GM12878 (cell line): ENCODE measurements at regions not wholly inside any gene's neighbourhood (a gene's known extent, or its start where the extent isn't known, plus 50 kb on each side); places are given as distances from the start of the nearest gene placed in this dataset.

Source experiments
- ATAC-seq: fragments of 200-7000 bp; cut with Tn5 transposase; 3 replicates; pipeline ENCODE4 v1.9.1; 2020; ENCODE audit warnings: mild to moderate bottlenecking, moderate library complexity
- BruUV-seq: library from RNA; stranded (reverse); fragments of 400-500 nt; replicated peaks from 2 replicates; lab custom pipeline; 2021; lab: Mats Ljungman, UMichigan
- CTCF ChIA-PET: fragments of 300-600 bp; sonication (Branson Sonifier 250); formaldehyde crosslinking; extraction: SDS; loops from one replicate; lab custom pipeline; 2021; ENCODE audit warnings: inconsistent platforms; lab: Yijun Ruan, JAX
- POLR2A ChIA-PET: fragments of 350-600 bp; formaldehyde crosslinking; extraction: SDS; loops from one replicate; lab custom pipeline; 2021; ENCODE audit warnings: inconsistent platforms; lab: Charles Lee
- RAD21 ChIA-PET: fragments of 300-600 bp; sonication (Branson Sonifier 250); formaldehyde crosslinking; loops from one replicate; lab custom pipeline; 2023; ENCODE audit warnings: antibody characterized with exemption; ENCODE audit not compliant: unreplicated experiment; lab: Charles Lee
- SMC1A ChIA-PET: fragments of 300-600 bp; sonication (Branson Sonifier 250); formaldehyde crosslinking; loops from one replicate; lab custom pipeline; 2023; ENCODE audit not compliant: unreplicated experiment, uncharacterized antibody; lab: Charles Lee
- DNase-seq: peaks from one replicate; pipeline ENCODE4 v3.0.0-alpha.2; 2011; ENCODE audit warnings: low read depth, low spot score
- FAIRE-seq: peaks from 3 replicates; lab custom pipeline; 2011; peaks lifted over from hg19 to GRCh38; lab: Jason Lieb, UNC
- H2AFZ ChIP-seq: 2 replicates; pipeline ENCODE4 v1.6.0; 2011; ENCODE audit warnings: low read depth, low read length, control low read depth; ENCODE audit not compliant: control insufficient read depth
- H3K27ac ChIP-seq: 2 replicates; pipeline ENCODE4 v1.5.1; 2011; ENCODE audit warnings: control low read depth; ENCODE audit not compliant: control insufficient read depth, insufficient read depth
- H3K27me3 ChIP-seq, 2 experiments: replicated peaks in 1 of 2; 2 replicates each; pipeline versions ENCODE4 v1.6.0 to v1.6.1; 2011; ENCODE audit warnings: low read length in 1 of 2; ENCODE audit not compliant: control insufficient read depth in 2 of 2, insufficient read depth in 2 of 2
- H3K36me3 ChIP-seq, 2 experiments: 2 replicates each; pipeline ENCODE4 v1.5.1; 2011; ENCODE audit warnings: low read length in 1 of 2; ENCODE audit not compliant: control insufficient read depth in 2 of 2, insufficient read depth in 2 of 2
- H3K4me1 ChIP-seq: 2 replicates; pipeline ENCODE4 v1.6.1; 2011; ENCODE audit warnings: mild to moderate bottlenecking, low read length, moderate library complexity, mixed read lengths; ENCODE audit not compliant: control insufficient read depth, insufficient read depth
- H3K4me2 ChIP-seq: 2 replicates; pipeline ENCODE4 v1.6.0; 2011; ENCODE audit warnings: control low read depth; ENCODE audit not compliant: control insufficient read depth, insufficient read depth
- H3K4me3 ChIP-seq: fragments of 200-600 bp; sonication (generic); 2 replicates; pipeline ENCODE4 v1.5.1; 2016
- H3K79me2 ChIP-seq: 2 replicates; pipeline ENCODE4 v1.6.0; 2011; ENCODE audit warnings: low read length; ENCODE audit not compliant: control insufficient read depth, insufficient read depth
- H3K9ac ChIP-seq: 2 replicates; pipeline ENCODE4 v1.8.0; 2011; ENCODE audit warnings: low read length, control low read depth, mixed read lengths; ENCODE audit not compliant: control insufficient read depth, insufficient read depth
- H3K9me3 ChIP-seq: replicated peaks from 3 replicates; pipeline ENCODE4 v1.5.1; 2011; ENCODE audit warnings: mild to moderate bottlenecking, low read length; ENCODE audit not compliant: control insufficient read depth, insufficient read depth
- H4K20me1 ChIP-seq: 2 replicates; pipeline ENCODE4 v1.6.0; 2011; ENCODE audit not compliant: control insufficient read depth, insufficient read depth
- BCL11A ChIP-seq: IDR thresholded peaks from 2 replicates; pipeline ENCODE4 v1.6.1; 2011; ENCODE audit warnings: low read depth, low read length
- CHD4 ChIP-seq: fragments of 200-600 bp; sonication (generic); IDR thresholded peaks from 2 replicates; pipeline ENCODE4 v1.6.1; 2016; ENCODE audit warnings: mild to moderate bottlenecking
- CUX1 ChIP-seq: IDR thresholded peaks from 2 replicates; pipeline ENCODE4 v1.6.1; 2012; ENCODE audit warnings: improper control_type of control experiment, low read depth, low read length; ENCODE audit not compliant: insufficient replicate concordance
- IRF4 ChIP-seq: IDR thresholded peaks from 2 replicates; pipeline ENCODE4 v1.6.1; 2011; ENCODE audit warnings: low read depth, low read length
- NFXL1 ChIP-seq: fragments of 450-650 bp; IDR thresholded peaks from 2 replicates; pipeline ENCODE4 v1.6.1; 2017; ENCODE audit warnings: antibody characterized with exemption, mild to moderate bottlenecking, borderline replicate concordance
- NR2C1 ChIP-seq: fragments of 450-650 bp; IDR thresholded peaks from 2 replicates; pipeline ENCODE4 v1.6.1; 2017; ENCODE audit warnings: antibody characterized with exemption, mild to moderate bottlenecking, moderate library complexity
- NR2F1 ChIP-seq: fragments of 450-650 bp; conservative IDR thresholded peaks from 2 replicates; pipeline ENCODE4 v1.6.1; 2017; ENCODE audit warnings: mild to moderate bottlenecking
- NRF1 ChIP-seq: conservative IDR thresholded peaks from 2 replicates; pipeline ENCODE4 v1.6.1; 2011; ENCODE audit warnings: mild to moderate bottlenecking, low read depth, low read length, improper control_type of control experiment
- RAD21 ChIP-seq: IDR thresholded peaks from 2 replicates; pipeline ENCODE4 v1.6.1; 2011; ENCODE audit warnings: mild to moderate bottlenecking, low read depth, low read length, moderate library complexity; ENCODE audit not compliant: insufficient read depth
- SUZ12 ChIP-seq: fragments of 200-600 bp; sonication (generic); IDR thresholded peaks from one replicate; pipeline ENCODE4 v1.6.1; 2018; ENCODE audit warnings: antibody characterized with exemption, mild to moderate bottlenecking; ENCODE audit not compliant: unreplicated experiment
- TBL1XR1 ChIP-seq: IDR thresholded peaks from 2 replicates; pipeline ENCODE4 v1.6.1; 2012; ENCODE audit warnings: low read depth, low read length, improper control_type of control experiment
- ZNF622 ChIP-seq: fragments of 450-650 bp; IDR thresholded peaks from 2 replicates; pipeline ENCODE4 v1.6.1; 2017; ENCODE audit warnings: mild to moderate bottlenecking, inconsistent platforms
- WGBS: methylation state at CpG from one replicate; pipeline ENCODE4 v1.1.6; 2016; ENCODE audit warnings: low lambda C conversion rate; ENCODE audit not compliant: insufficient replicate concordance, insufficient coverage; ENCODE audit errors: missing lambda C conversion rate; 5-methylcytosine and 5-hydroxymethylcytosine counted together
- in situ Hi-C: fragments of 300-500 bp; cut with MboI; formaldehyde crosslinking; loops from 9 replicates; pipeline ENCODE4 v1.14.3; 2018; ENCODE audit warnings: mixed read lengths
- intact Hi-C: fragments of 100-400 bp; cut with micrococcal nuclease; formaldehyde crosslinking; loops from one replicate; pipeline ENCODE4 v1.14.2; 2022; ENCODE audit not compliant: unreplicated experiment

GRCh38 chr1:71232786-71233185, 152.0 kb upstream of the ZRANB2 start:
- intact Hi-C loops = no loop called here
- in situ Hi-C loops = no loop called here
- peak; percentile 24; the same call in 1 of the 3 replicates for ATAC-seq
- SMC1A ChIA-PET = no interaction called here
- H3K4me1 ChIP-seq = no peaks in the 10 kb centered on the region
- no peak overlapping the region for H3K27ac ChIP-seq
- FAIRE-seq = no peak
- no peaks in the 10 kb centered on the region for H4K20me1 ChIP-seq
- H2AFZ ChIP-seq = no peak overlapping the region
- H3K27me3 ChIP-seq = no peaks in the 10 kb centered on the region
- no peak for DNase-seq
- H3K79me2 ChIP-seq = no peaks in the 10 kb centered on the region
- no peak overlapping the region for H3K9ac ChIP-seq
- no peak for TF ChIP-seq NRF1
- no peak for TF ChIP-seq TBL1XR1
- TF ChIP-seq BCL11A = no peak
- no peak overlapping the region for H3K4me2 ChIP-seq
- 17% methylated on average over 5 of the region's 5 CpGs for WGBS
- H3K4me3 ChIP-seq = no peak overlapping the region
- no peaks in the 10 kb centered on the region for H3K36me3 ChIP-seq
- no TSS peak for BruUV-seq
- CTCF ChIA-PET = no interaction called here
- no peaks in the 10 kb centered on the region for H3K9me3 ChIP-seq
- POLR2A ChIA-PET = interaction anchor here (0.6 kb wide), 1 partner anchor 493 kb away, joined by 3 read pairs; no protein-coding TSS in a partner anchor
- RAD21 ChIA-PET = no interaction called here

GRCh38 chr1:71232166-71232763, 151.4 kb upstream of the ZRANB2 start:
- ATAC-seq = no peak
- CTCF ChIA-PET = no interaction called here
- TF ChIP-seq NFXL1 = no peak
- no peak for TF ChIP-seq RAD21
- TF ChIP-seq NR2C1 = no peak
- no peak for TF ChIP-seq IRF4
- TF ChIP-seq NR2F1 = no peak
- TF ChIP-seq CHD4 = no peak
- TF ChIP-seq SUZ12 = no peak
- TF ChIP-seq ZNF622 = no peak
- TF ChIP-seq CUX1 = no peak
- TF ChIP-seq TBL1XR1 = no peak

More at GRCh38 chr1:71232166-71232763, 151.4 kb upstream of the ZRANB2 start:
- intact Hi-C loops (no loop called here), in situ Hi-C loops (no loop called here)
- 43% methylated on average over 12 of the region's 12 CpGs for WGBS
- BruUV-seq = no TSS peak
- no peak overlapping the region for H2AFZ ChIP-seq
- H3K9ac ChIP-seq = no peak overlapping the region
- FAIRE-seq (no peak), DNase-seq (no peak)
- H3K27ac ChIP-seq = no peak overlapping the region
- no peaks in the 10 kb centered on the region for H3K79me2 ChIP-seq
- H3K4me2 ChIP-seq = no peak overlapping the region
- H4K20me1 ChIP-seq = no peaks in the 10 kb centered on the region
- ChIA-PET SMC1A (interaction anchor here (1.2 kb wide), 1 partner anchor 10 kb away, joined by 3 read pairs; no protein-coding TSS in a partner anchor), RAD21 (no interaction called here), POLR2A (interaction anchor here (0.6 kb wide), 1 partner anchor 494 kb away, joined by 3 read pairs; no protein-coding TSS in a partner anchor)
- no peaks in the 10 kb centered on the region for H3K9me3 ChIP-seq
- no peaks in the 10 kb centered on the region for H3K27me3 ChIP-seq
- H3K4me3 ChIP-seq = no peak overlapping the region
- H3K4me1 ChIP-seq = no peaks in the 10 kb centered on the region
- H3K36me3 ChIP-seq = no peaks in the 10 kb centered on the region
